ENCODE measurements at regions not wholly inside any gene's neighbourhood (a gene's known extent, or its start where the extent isn't known, plus 50 kb on each side); places are given as distances from the start of the nearest gene placed in this dataset.

GRCh38 chr1:221150996-221151395 lies 271.8 kb downstream of the HLX start:
- no peaks in the 10 kb centered on the region; the same call in none of the 2 replicates for H3K4me1 ChIP-seq
- TF ChIP-seq CTCF (IDR thresholded peaks at IDR 0.05; ENCODE audit: low read depth, low read length) = no peak
- H3K27me3 ChIP-seq = no peaks in the 10 kb centered on the region
- DNase-seq = no peak
- no peaks in the 10 kb centered on the region for H3K36me3 ChIP-seq
- H3K9me3 ChIP-seq = no peaks in the 10 kb centered on the region
- H3K4me3 ChIP-seq (ENCODE audit: low read depth, low read length) = no peak overlapping the region

- no peaks in the 10 kb centered on the region for H3K9me3 ChIP-seq
- H3K4me1 ChIP-seq = no peaks in the 10 kb centered on the region; the same call in none of the 2 replicates
- no peak overlapping the region for H3K4me3 ChIP-seq (ENCODE audit: low read depth, low read length)
- no peak for TF ChIP-seq CTCF (IDR thresholded peaks at IDR 0.05; ENCODE audit: low read depth, low read length)
- no peak for DNase-seq
- H3K36me3 ChIP-seq = no peaks in the 10 kb centered on the region
- no peaks in the 10 kb centered on the region for H3K27me3 ChIP-seq
These were observed 275.7 kb downstream of the HLX start for GRCh38 chr1:221154932-221155331.

GRCh38 chr1:221157026-221157761 lies 278.0 kb downstream of the HLX start:
- TF ChIP-seq CTCF (IDR thresholded peaks at IDR 0.05; ENCODE audit: low read depth, low read length) = no peak
- Histone ChIP-seq H3K4me1 (no peaks in the 10 kb centered on the region; the same call in none of the 2 replicates), H3K9me3 (no peaks in the 10 kb centered on the region), H3K4me3 (ENCODE audit: low read depth, low read length) (no peak overlapping the region), H3K36me3 (no peaks in the 10 kb centered on the region), H3K27me3 (no peaks in the 10 kb centered on the region)
- DNase-seq = no peak

- Histone ChIP-seq H3K4me3 (ENCODE audit: low read depth, low read length) (no peak overlapping the region), H3K27me3 (no peaks in the 10 kb centered on the region), H3K36me3 (no peaks in the 10 kb centered on the region), H3K4me1 (no peaks in the 10 kb centered on the region; the same call in none of the 2 replicates), H3K9me3 (no peaks in the 10 kb centered on the region)
- DNase-seq = no peak
- TF ChIP-seq CTCF (IDR thresholded peaks at IDR 0.05; ENCODE audit: low read depth, low read length) = no peak
These were observed 280.4 kb downstream of the HLX start for GRCh38 chr1:221159608-221160007.

GRCh38 chr1:221161571-221162041 lies 282.4 kb downstream of the HLX start:
- Histone ChIP-seq H3K4me3 (ENCODE audit: low read depth, low read length) (no peak overlapping the region), H3K27me3 (no peaks in the 10 kb centered on the region), H3K9me3 (no peaks in the 10 kb centered on the region), H3K4me1 (peaks cover 15% of the 10 kb centered on the region), H3K36me3 (no peaks in the 10 kb centered on the region)
- DNase-seq = no peak
- TF ChIP-seq CTCF (IDR thresholded peaks at IDR 0.05; ENCODE audit: low read depth, low read length) = no peak

- Histone ChIP-seq H3K9me3 (no peaks in the 10 kb centered on the region), H3K4me3 (ENCODE audit: low read depth, low read length) (no peak overlapping the region), H3K4me1 (peaks cover 23% of the 10 kb centered on the region), H3K27me3 (no peaks in the 10 kb centered on the region), H3K36me3 (no peaks in the 10 kb centered on the region)
- DNase-seq = no peak
- TF ChIP-seq CTCF (IDR thresholded peaks at IDR 0.05; ENCODE audit: low read depth, low read length) = no peak
These were observed 283.1 kb downstream of the HLX start for GRCh38 chr1:221162352-221162751.
